ENCODE measurements at regions not wholly inside any gene's neighbourhood (a gene's known extent, or its start where the extent isn't known, plus 50 kb on each side); places are given as distances from the start of the nearest gene placed in this dataset.

GRCh38 chr14:82755476-82755875 is 1221.8 kb upstream of the SEL1L start:
- Histone ChIP-seq H3K9me3 (no peaks in the 10 kb centered on the region), H3K27me3 (no peaks in the 10 kb centered on the region), H3K36me3 (no peaks in the 10 kb centered on the region), H3K4me1 (no peaks in the 10 kb centered on the region), H3K4me3 (no peak overlapping the region), H3K27ac (no peak overlapping the region)
- TF ChIP-seq EP300 (IDR thresholded peaks at IDR 0.05): no peak
- TF ChIP-seq POLR2A (IDR thresholded peaks at IDR 0.05): no peak
- TF ChIP-seq POLR2AphosphoS5 (IDR thresholded peaks at IDR 0.05): no peak
- TF ChIP-seq, protein P1, sequence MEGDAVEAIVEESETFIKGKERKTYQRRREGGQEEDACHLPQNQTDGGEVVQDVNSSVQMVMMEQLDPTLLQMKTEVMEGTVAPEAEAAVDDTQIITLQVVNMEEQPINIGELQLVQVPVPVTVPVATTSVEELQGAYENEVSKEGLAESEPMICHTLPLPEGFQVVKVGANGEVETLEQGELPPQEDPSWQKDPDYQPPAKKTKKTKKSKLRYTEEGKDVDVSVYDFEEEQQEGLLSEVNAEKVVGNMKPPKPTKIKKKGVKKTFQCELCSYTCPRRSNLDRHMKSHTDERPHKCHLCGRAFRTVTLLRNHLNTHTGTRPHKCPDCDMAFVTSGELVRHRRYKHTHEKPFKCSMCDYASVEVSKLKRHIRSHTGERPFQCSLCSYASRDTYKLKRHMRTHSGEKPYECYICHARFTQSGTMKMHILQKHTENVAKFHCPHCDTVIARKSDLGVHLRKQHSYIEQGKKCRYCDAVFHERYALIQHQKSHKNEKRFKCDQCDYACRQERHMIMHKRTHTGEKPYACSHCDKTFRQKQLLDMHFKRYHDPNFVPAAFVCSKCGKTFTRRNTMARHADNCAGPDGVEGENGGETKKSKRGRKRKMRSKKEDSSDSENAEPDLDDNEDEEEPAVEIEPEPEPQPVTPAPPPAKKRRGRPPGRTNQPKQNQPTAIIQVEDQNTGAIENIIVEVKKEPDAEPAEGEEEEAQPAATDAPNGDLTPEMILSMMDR (IDR thresholded peaks at IDR 0.05): no peak
- no peak for DNase-seq (ENCODE audit: low spot score in 2 of 2)
- WGBS: 70% methylated on average over 3 of the region's 3 CpGs

GRCh38 chr14:82755923-82756322 is 1222.3 kb upstream of the SEL1L start:
- no peak overlapping the region for H3K4me3 ChIP-seq
- TF ChIP-seq POLR2AphosphoS5 (IDR thresholded peaks at IDR 0.05): no peak
- TF ChIP-seq, protein P1 (IDR thresholded peaks at IDR 0.05): no peak
- TF ChIP-seq POLR2A (IDR thresholded peaks at IDR 0.05): no peak
- TF ChIP-seq EP300 (IDR thresholded peaks at IDR 0.05): no peak
- no peak overlapping the region for H3K27ac ChIP-seq
- no peaks in the 10 kb centered on the region for H3K36me3 ChIP-seq
- 38% methylated on average over 1 of the region's 1 CpG for WGBS
- H3K9me3 ChIP-seq: no peaks in the 10 kb centered on the region
- no peak for DNase-seq (ENCODE audit: low spot score in 2 of 2)
- no peaks in the 10 kb centered on the region for H3K4me1 ChIP-seq
- no peaks in the 10 kb centered on the region for H3K27me3 ChIP-seq

DNA sequence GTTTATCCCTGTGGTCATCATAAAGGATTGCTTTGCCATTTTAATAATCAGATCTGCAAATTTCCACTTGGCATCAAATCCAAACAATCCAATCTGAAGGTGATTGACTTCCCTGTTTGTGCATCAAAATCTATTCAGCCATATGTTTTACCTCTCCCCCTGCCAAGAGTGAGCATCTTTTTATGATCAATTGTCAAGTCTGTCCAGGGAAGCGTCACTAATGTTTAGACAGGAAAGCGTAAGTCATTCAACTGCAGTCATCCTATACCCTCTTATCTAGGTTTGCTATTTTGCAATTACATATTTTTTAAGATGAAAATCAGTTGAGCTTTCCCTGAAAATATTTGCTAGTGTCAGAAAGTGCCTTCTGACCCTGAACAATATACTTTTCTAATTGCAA is 1224.1 kb upstream of the SEL1L start:
- Histone ChIP-seq H3K36me3 (no peaks in the 10 kb centered on the region), H3K4me1 (no peaks in the 10 kb centered on the region), H3K27ac (no peak overlapping the region), H3K4me3 (no peak overlapping the region), H3K9me3 (no peaks in the 10 kb centered on the region), H3K27me3 (no peaks in the 10 kb centered on the region)
- TF ChIP-seq POLR2AphosphoS5 (IDR thresholded peaks at IDR 0.05) (no peak), EP300 (IDR thresholded peaks at IDR 0.05) (no peak), POLR2A (IDR thresholded peaks at IDR 0.05) (no peak)
- TF ChIP-seq, protein P1 (IDR thresholded peaks at IDR 0.05): no peak
- DNase-seq (ENCODE audit: low spot score in 2 of 2): no peak
- WGBS: 88% methylated on average over 2 of the region's 2 CpGs

GRCh38 chr14:82759656-82760055 is 1226.0 kb upstream of the SEL1L start:
- Histone ChIP-seq H3K27me3 (no peaks in the 10 kb centered on the region), H3K4me1 (no peaks in the 10 kb centered on the region), H3K27ac (no peak overlapping the region), H3K9me3 (no peaks in the 10 kb centered on the region), H3K36me3 (no peaks in the 10 kb centered on the region), H3K4me3 (no peak overlapping the region)
- no peak for TF ChIP-seq POLR2AphosphoS5 (IDR thresholded peaks at IDR 0.05)
- no peak for TF ChIP-seq POLR2A (IDR thresholded peaks at IDR 0.05)
- no peak for TF ChIP-seq EP300 (IDR thresholded peaks at IDR 0.05)
- TF ChIP-seq, protein P1 (IDR thresholded peaks at IDR 0.05): no peak
- no peak for DNase-seq (ENCODE audit: low spot score in 2 of 2)
- 89% methylated on average over 3 of the region's 3 CpGs for WGBS

- no peak overlapping the region for H3K27ac ChIP-seq
- H3K27me3 ChIP-seq: no peaks in the 10 kb centered on the region
- TF ChIP-seq, protein P1 (IDR thresholded peaks at IDR 0.05): no peak
- TF ChIP-seq EP300 (IDR thresholded peaks at IDR 0.05) (no peak), POLR2AphosphoS5 (IDR thresholded peaks at IDR 0.05) (no peak), POLR2A (IDR thresholded peaks at IDR 0.05) (no peak)
- DNase-seq (ENCODE audit: low spot score in 2 of 2): no peak
- H3K4me1 ChIP-seq: no peaks in the 10 kb centered on the region
- no peaks in the 10 kb centered on the region for H3K9me3 ChIP-seq
- 79% methylated on average over 5 of the region's 5 CpGs for WGBS
- no peaks in the 10 kb centered on the region for H3K36me3 ChIP-seq
- no peak overlapping the region for H3K4me3 ChIP-seq
Measured at GRCh38 chr14:82766123-82766522, 1232.5 kb upstream of the SEL1L start.
